Thoracic aorta (tissue), 2 donors: ENCODE measurements at regions not wholly inside any gene's neighbourhood (a gene's known extent, or its start where the extent isn't known, plus 50 kb on each side); places are given as distances from the start of the nearest gene placed in this dataset.
"Not testable (repeated sequence)": the region's sequence is repeated elsewhere in the genome, so short reads cannot be mapped to it uniquely, and the experiment has no call there.

ENCODE experiments used
- ATAC-seq: fragments of 150-250 bp; one replicate; pipeline ENCODE4 v1.8.0; 2017; ENCODE audit warnings: low read depth; ENCODE audit not compliant: insufficient number of reproducible peaks, low FRiP score
- DNase-seq: peaks from one replicate; pipeline ENCODE4 v3.0.0-alpha.2; 2020; ENCODE audit warnings: low spot score
- H3K27ac ChIP-seq, 2 donors: fragments of 200-600 bp; sonication (generic); 1 replicate in 1 of 2; 2 replicates in 1 of 2; pipeline ENCODE4 v1.5.1; 2016; ENCODE audit warnings: mild to moderate bottlenecking in 2 of 2, moderate library complexity in 2 of 2
- H3K27me3 ChIP-seq: fragments of 200-600 bp; sonication (generic); replicated peaks from 2 replicates; pipeline ENCODE4 v1.6.0; 2016; ENCODE audit warnings: mild to moderate bottlenecking; ENCODE audit not compliant: insufficient read depth
- H3K36me3 ChIP-seq: fragments of 200-600 bp; sonication (generic); one replicate; pipeline ENCODE4 v1.5.1; 2016
- H3K4me1 ChIP-seq, 2 donors: fragments of 200-600 bp; sonication (generic); 1 replicate in 1 of 2; 2 replicates in 1 of 2; pipeline versions ENCODE4 v1.5.1 to v1.6.0; 2016; ENCODE audit warnings: low read depth in 2 of 2, mild to moderate bottlenecking in 1 of 2; ENCODE audit not compliant: control insufficient read depth in 1 of 2
- H3K4me3 ChIP-seq: fragments of 200-600 bp; sonication (generic); 2 replicates; pipeline ENCODE4 v1.5.1; 2016; ENCODE audit warnings: mild to moderate bottlenecking
- H3K9me3 ChIP-seq: fragments of 200-600 bp; sonication (generic); 2 replicates; pipeline ENCODE4 v1.5.1; 2016
- TF ChIP-seq, protein P1 (sequence below): fragments of 200-600 bp; sonication (generic); IDR thresholded peaks from one replicate; pipeline ENCODE4 v1.5.1; 2019; ENCODE audit warnings: antibody characterized with exemption

DNA sequence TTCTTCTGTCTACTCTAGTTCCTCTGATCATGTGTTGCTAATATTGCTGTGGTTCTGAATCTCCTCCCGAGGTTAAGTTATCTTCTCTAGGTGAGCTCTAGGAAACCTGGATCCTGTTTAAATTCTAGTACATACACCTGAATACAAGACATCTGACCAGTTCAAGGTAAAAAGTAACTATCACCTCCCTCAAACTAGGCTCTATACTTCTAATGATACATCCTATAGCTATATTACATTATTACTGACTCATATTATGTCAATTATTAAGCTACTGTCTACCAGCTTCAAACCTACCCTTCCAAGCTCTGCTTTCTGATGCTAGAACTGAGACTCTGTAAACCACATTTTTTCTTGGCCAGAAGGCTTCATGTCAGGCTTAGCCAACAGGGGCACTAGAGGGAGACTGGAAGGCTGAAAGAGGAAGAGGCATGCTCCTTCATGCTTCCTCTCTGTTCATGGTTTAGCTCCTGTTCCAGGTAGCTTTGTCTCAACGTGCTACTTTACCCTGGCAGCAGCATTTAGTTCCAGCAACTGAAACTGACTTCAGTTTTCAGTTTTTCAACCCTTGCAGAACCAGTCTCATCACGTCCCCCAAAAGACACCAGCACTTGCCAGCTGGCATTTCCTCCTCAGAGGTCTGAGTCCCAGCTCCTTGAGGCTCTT lies 148.4 kb upstream of the TOP1 start:
- Histone ChIP-seq H3K4me1 (no peaks in the 10 kb centered on the region), H3K27ac (no peak overlapping the region), H3K9me3 (peaks cover 5% of the 10 kb centered on the region), H3K27me3 (no peaks in the 10 kb centered on the region), H3K36me3 (no peaks in the 10 kb centered on the region), H3K4me3 (no peak overlapping the region)
- ATAC-seq (no peak), DNase-seq (no peak)
- TF ChIP-seq, protein P1, sequence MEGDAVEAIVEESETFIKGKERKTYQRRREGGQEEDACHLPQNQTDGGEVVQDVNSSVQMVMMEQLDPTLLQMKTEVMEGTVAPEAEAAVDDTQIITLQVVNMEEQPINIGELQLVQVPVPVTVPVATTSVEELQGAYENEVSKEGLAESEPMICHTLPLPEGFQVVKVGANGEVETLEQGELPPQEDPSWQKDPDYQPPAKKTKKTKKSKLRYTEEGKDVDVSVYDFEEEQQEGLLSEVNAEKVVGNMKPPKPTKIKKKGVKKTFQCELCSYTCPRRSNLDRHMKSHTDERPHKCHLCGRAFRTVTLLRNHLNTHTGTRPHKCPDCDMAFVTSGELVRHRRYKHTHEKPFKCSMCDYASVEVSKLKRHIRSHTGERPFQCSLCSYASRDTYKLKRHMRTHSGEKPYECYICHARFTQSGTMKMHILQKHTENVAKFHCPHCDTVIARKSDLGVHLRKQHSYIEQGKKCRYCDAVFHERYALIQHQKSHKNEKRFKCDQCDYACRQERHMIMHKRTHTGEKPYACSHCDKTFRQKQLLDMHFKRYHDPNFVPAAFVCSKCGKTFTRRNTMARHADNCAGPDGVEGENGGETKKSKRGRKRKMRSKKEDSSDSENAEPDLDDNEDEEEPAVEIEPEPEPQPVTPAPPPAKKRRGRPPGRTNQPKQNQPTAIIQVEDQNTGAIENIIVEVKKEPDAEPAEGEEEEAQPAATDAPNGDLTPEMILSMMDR, result no peak

- H3K36me3 ChIP-seq, result no peaks in the 10 kb centered on the region
- DNase-seq (no peak), ATAC-seq (no peak)
- no peak overlapping the region for H3K27ac ChIP-seq
- H3K9me3 ChIP-seq, result peaks cover 5% of the 10 kb centered on the region
- TF ChIP-seq, protein P1, result no peak
- no peaks in the 10 kb centered on the region for H3K4me1 ChIP-seq
- no peaks in the 10 kb centered on the region for H3K27me3 ChIP-seq
- H3K4me3 ChIP-seq, result no peak overlapping the region
Measured at GRCh38 chr20:40880729-40881109, 147.9 kb upstream of the TOP1 start.

DNA sequence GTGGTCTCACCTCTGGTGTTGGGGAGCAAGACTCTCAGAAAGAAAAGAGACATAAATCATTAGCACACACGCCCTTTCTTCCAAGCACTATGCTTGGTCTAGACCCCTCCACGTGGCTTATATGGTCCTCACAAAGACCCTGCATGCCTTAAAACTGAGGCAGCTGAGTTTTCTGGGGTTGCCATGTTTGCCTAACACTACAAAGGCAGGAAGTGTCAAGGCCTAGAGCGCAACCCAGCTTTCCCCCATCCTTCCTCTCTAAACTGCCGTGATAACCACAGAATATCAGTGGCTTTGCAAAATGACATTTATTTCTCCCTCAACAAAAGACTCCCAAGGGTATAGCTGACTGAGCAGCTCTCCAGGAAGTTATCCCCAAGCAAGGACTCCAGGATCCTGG lies 146.5 kb upstream of the TOP1 start:
- peaks cover 5% of the 10 kb centered on the region for H3K9me3 ChIP-seq
- TF ChIP-seq, protein P1, result no peak
- ATAC-seq, result no peak
- no peaks in the 10 kb centered on the region for H3K36me3 ChIP-seq
- DNase-seq, result no peak
- no peaks in the 10 kb centered on the region for H3K4me1 ChIP-seq
- H3K4me3 ChIP-seq, result no peak overlapping the region
- no peak overlapping the region for H3K27ac ChIP-seq
- no peaks in the 10 kb centered on the region for H3K27me3 ChIP-seq

GRCh38 chr20:40883097-40883496 lies 145.5 kb upstream of the TOP1 start:
- no peak overlapping the region for H3K4me3 ChIP-seq
- no peak overlapping the region for H3K27ac ChIP-seq
- DNase-seq (no peak), ATAC-seq (no peak)
- no peaks in the 10 kb centered on the region for H3K36me3 ChIP-seq
- H3K27me3 ChIP-seq, result no peaks in the 10 kb centered on the region
- H3K4me1 ChIP-seq, result no peaks in the 10 kb centered on the region
- H3K9me3 ChIP-seq, result peaks cover 5% of the 10 kb centered on the region
- TF ChIP-seq, protein P1, result no peak

GRCh38 chr20:40887105-40887504 lies 141.5 kb upstream of the TOP1 start:
- Histone ChIP-seq H3K9me3 (no peaks in the 10 kb centered on the region), H3K4me3 (no peak overlapping the region), H3K27ac (no peak overlapping the region), H3K36me3 (no peaks in the 10 kb centered on the region), H3K4me1 (no peaks in the 10 kb centered on the region), H3K27me3 (no peaks in the 10 kb centered on the region)
- DNase-seq, result no peak
- ATAC-seq, result no peak
- TF ChIP-seq, protein P1, result no peak

DNA sequence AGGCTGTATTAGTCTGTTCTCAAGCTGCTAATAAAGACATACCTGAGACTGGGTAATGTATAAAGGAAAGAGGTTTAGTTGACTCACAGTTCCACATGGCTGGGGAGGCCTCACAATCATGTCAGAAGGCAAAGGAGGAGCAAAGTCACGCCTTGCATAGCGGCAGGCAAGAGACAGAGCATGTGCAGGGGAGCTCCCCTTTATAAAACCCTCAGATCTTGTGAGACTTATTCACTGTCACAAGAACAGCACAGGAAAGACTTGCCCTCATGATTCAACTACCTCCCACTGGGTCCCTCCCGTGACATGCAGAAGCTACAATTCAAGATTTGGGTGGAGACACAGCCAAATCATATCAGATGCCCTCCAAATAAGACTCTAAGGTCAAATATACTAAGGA lies 139.4 kb upstream of the TOP1 start:
- not testable (repeated sequence) for H3K27ac ChIP-seq, H3K4me3 ChIP-seq, DNase-seq, ATAC-seq, H3K9me3 ChIP-seq, H3K27me3 ChIP-seq, H3K4me1 ChIP-seq, H3K36me3 ChIP-seq
